ENCODE measurements at regions not wholly inside any gene's neighbourhood (a gene's known extent, or its start where the extent isn't known, plus 50 kb on each side); places are given as distances from the start of the nearest gene placed in this dataset.

GRCh38 chr6:77151241-77151640 is 312.1 kb downstream of the HTR1B start:
- TF ChIP-seq CTCF (IDR thresholded peaks at IDR 0.05; ENCODE audit: low read depth, low read length, missing input control) (no peak), HNF4G (IDR thresholded peaks at IDR 0.05) (no peak), YY1 (IDR thresholded peaks at IDR 0.05) (no peak), MAX (IDR thresholded peaks at IDR 0.05) (no peak), TAF1 (conservative IDR thresholded peaks at IDR 0.05) (no peak), EGR1 (IDR thresholded peaks at IDR 0.05; ENCODE audit: low read depth in 2 of 2) (no peak), JUND (IDR thresholded peaks at IDR 0.05) (no peak), HNF4A (conservative IDR thresholded peaks at IDR 0.05) (no peak), RAD21 (IDR thresholded peaks at IDR 0.05) (no peak)

Measured in liver (tissue), 3 donors.